Left lung (tissue), 4 donors: ENCODE measurements at regions not wholly inside any gene's neighbourhood (a gene's known extent, or its start where the extent isn't known, plus 50 kb on each side); places are given as distances from the start of the nearest gene placed in this dataset.

Source experiments
- ATAC-seq: fragments of 200-7000 bp; cut with Tn5 transposase; one replicate; pipeline ENCODE4 v1.9.1; 2020; ENCODE audit warnings: moderate library complexity
- DNase-seq, 4 donors: peaks; one replicate each; pipeline ENCODE4 v3.0.0-alpha.2; 2013 to 2020
- H3K27ac ChIP-seq, 2 donors: fragments of 200-600 bp; sonication (generic) in 1 of 2; one replicate each; pipeline versions ENCODE4 v1.5.0 to v1.8.0; 2020 to 2021
- H3K27me3 ChIP-seq, 2 donors: fragments of 200-600 bp; sonication (generic) in 1 of 2; one replicate each; pipeline versions ENCODE4 v1.5.0 to v1.8.0; 2020 to 2021
- H3K36me3 ChIP-seq, 2 donors: fragments of 200-600 bp; sonication (generic) in 1 of 2; one replicate each; pipeline versions ENCODE4 v1.5.0 to v1.8.0; 2020 to 2021
- H3K4me1 ChIP-seq, 2 donors: fragments of 200-600 bp; one replicate each; pipeline ENCODE4 v1.8.0; 2021
- H3K4me3 ChIP-seq, 2 donors: fragments of 200-600 bp; sonication (generic) in 1 of 2; one replicate each; pipeline versions ENCODE4 v1.5.0 to v1.8.0; 2020 to 2021; ENCODE audit warnings: mild to moderate bottlenecking in 1 of 2
- H3K9me3 ChIP-seq, 2 donors: fragments of 200-600 bp; sonication (generic) in 1 of 2; one replicate each; pipeline versions ENCODE4 v1.5.0 to v1.8.0; 2020 to 2021
- intact Hi-C, 2 donors: fragments of 100-400 bp; cut with DNase I; formaldehyde crosslinking; loops; one replicate each; pipeline versions ENCODE4 v1.11.2 to v1.14.2; 2022
- TF ChIP-seq, protein P1 (sequence below), 2 donors: fragments of 200-600 bp; sonication (generic) in 1 of 2; IDR thresholded peaks; one replicate each; pipeline versions ENCODE4 v1.5.0 to v1.8.0; 2021; ENCODE audit warnings: antibody characterized with exemption in 2 of 2
- donor health status: DM: no; HTN: yes; CAD: no.
- donor health status: DM: no; HTN: no; CAD: no.

- H3K4me3 ChIP-seq, result no peak overlapping the region
- no peaks in the 10 kb centered on the region for H3K27me3 ChIP-seq
- DNase-seq, result no peak
- no peak for ATAC-seq
- H3K9me3 ChIP-seq, result no peaks in the 10 kb centered on the region
- H3K4me1 ChIP-seq, result no peaks in the 10 kb centered on the region
- TF ChIP-seq, protein P1, sequence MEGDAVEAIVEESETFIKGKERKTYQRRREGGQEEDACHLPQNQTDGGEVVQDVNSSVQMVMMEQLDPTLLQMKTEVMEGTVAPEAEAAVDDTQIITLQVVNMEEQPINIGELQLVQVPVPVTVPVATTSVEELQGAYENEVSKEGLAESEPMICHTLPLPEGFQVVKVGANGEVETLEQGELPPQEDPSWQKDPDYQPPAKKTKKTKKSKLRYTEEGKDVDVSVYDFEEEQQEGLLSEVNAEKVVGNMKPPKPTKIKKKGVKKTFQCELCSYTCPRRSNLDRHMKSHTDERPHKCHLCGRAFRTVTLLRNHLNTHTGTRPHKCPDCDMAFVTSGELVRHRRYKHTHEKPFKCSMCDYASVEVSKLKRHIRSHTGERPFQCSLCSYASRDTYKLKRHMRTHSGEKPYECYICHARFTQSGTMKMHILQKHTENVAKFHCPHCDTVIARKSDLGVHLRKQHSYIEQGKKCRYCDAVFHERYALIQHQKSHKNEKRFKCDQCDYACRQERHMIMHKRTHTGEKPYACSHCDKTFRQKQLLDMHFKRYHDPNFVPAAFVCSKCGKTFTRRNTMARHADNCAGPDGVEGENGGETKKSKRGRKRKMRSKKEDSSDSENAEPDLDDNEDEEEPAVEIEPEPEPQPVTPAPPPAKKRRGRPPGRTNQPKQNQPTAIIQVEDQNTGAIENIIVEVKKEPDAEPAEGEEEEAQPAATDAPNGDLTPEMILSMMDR (IDR thresholded peaks at IDR 0.05), result no peak
- no peaks in the 10 kb centered on the region for H3K36me3 ChIP-seq
- H3K27ac ChIP-seq, result no peak overlapping the region
- intact Hi-C loops, result no loop called here
These were observed 560.7 kb downstream of the DSC3 start for GRCh38 chr18:30481871-30482270.

- TF ChIP-seq, protein P1 (IDR thresholded peaks at IDR 0.05), result no peak
- DNase-seq, result no peak
- intact Hi-C loops, result no loop called here
- no peak overlapping the region for H3K27ac ChIP-seq
- H3K9me3 ChIP-seq, result no peaks in the 10 kb centered on the region
- no peaks in the 10 kb centered on the region for H3K27me3 ChIP-seq
- H3K36me3 ChIP-seq, result no peaks in the 10 kb centered on the region
- ATAC-seq, result no peak
- H3K4me1 ChIP-seq, result no peaks in the 10 kb centered on the region
- H3K4me3 ChIP-seq, result no peak overlapping the region
These were observed 573.5 kb downstream of the DSC3 start for GRCh38 chr18:30469091-30469490.

GRCh38 chr18:30465096-30465495 lies 577.4 kb downstream of the DSC3 start:
- ATAC-seq (no peak), DNase-seq (peak in 2 of 4 donors; percentile 7 to 20)
- no peaks in the 10 kb centered on the region for H3K9me3 ChIP-seq
- H3K4me1 ChIP-seq, result no peaks in the 10 kb centered on the region
- intact Hi-C loops, result no loop called here
- no peak overlapping the region for H3K4me3 ChIP-seq
- no peak overlapping the region for H3K27ac ChIP-seq
- H3K36me3 ChIP-seq, result no peaks in the 10 kb centered on the region
- TF ChIP-seq, protein P1 (IDR thresholded peaks at IDR 0.05), result no peak
- no peaks in the 10 kb centered on the region for H3K27me3 ChIP-seq

- H3K4me3 ChIP-seq, result no peak overlapping the region
- no peaks in the 10 kb centered on the region for H3K27me3 ChIP-seq
- intact Hi-C loops, result no loop called here
- ATAC-seq (no peak), DNase-seq (no peak)
- no peaks in the 10 kb centered on the region for H3K4me1 ChIP-seq
- H3K36me3 ChIP-seq, result no peaks in the 10 kb centered on the region
- TF ChIP-seq, protein P1 (IDR thresholded peaks at IDR 0.05), result no peak
- H3K9me3 ChIP-seq, result no peaks in the 10 kb centered on the region
- no peak overlapping the region for H3K27ac ChIP-seq
These were observed 585.4 kb downstream of the DSC3 start for GRCh38 chr18:30457156-30457555.

DNA sequence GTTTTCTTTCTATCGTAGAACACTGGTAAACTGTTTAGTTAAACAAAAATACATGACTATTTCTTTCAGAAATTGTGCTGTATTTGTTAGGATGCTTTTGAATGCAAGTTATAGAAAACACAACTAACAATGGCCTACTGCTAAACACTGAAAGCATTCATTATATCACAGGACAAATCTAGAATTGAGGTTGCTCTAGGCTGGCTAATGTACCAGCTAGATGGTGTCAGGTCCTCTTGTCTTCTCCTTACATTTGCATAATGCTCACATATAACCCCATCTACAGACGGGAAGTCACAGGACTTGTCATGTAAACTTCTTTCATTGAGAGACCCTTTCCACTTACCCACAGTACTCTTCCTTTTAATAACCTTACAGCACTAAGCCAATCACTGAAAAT lies 586.8 kb downstream of the DSC3 start:
- H3K9me3 ChIP-seq, result no peaks in the 10 kb centered on the region
- TF ChIP-seq, protein P1 (IDR thresholded peaks at IDR 0.05), result no peak

More for the DNA sequence above, 586.8 kb downstream of the DSC3 start:
- intact Hi-C loops, result no loop called here
- H3K27me3 ChIP-seq, result no peaks in the 10 kb centered on the region
- no peak overlapping the region for H3K4me3 ChIP-seq
- H3K36me3 ChIP-seq, result no peaks in the 10 kb centered on the region
- no peaks in the 10 kb centered on the region for H3K4me1 ChIP-seq
- DNase-seq (no peak), ATAC-seq (no peak)
- H3K27ac ChIP-seq, result no peak overlapping the region
